Small intestine (tissue), 7 donors: ENCODE measurements at regions not wholly inside any gene's neighbourhood (a gene's known extent, or its start where the extent isn't known, plus 50 kb on each side); places are given as distances from the start of the nearest gene placed in this dataset.
"Not testable (repeated sequence)": the region's sequence is repeated elsewhere in the genome, so short reads cannot be mapped to it uniquely, and the experiment has no call there.

Experiments used
- DNase-seq, 2 donors: peaks; one replicate each; pipeline versions ENCODE4 v3.0.0 to v3.0.0-alpha.2; 2013
- FAIRE-seq: peaks from 2 replicates; lab custom pipeline; 2012; peaks lifted over from hg19 to GRCh38; lab: Jason Lieb, UNC
- H3K27ac ChIP-seq, 3 donors: one replicate each; pipeline ENCODE4 v1.5.1; 2013; ENCODE audit warnings: low read length in 2 of 3, mild to moderate bottlenecking in 2 of 3, control low read depth in 1 of 3, inconsistent platforms in 1 of 3, low read depth in 1 of 3, moderate library complexity in 1 of 3
- H3K27me3 ChIP-seq, 3 donors: one replicate each; pipeline ENCODE4 v1.6.1; 2013; ENCODE audit warnings: low read length in 3 of 3, inconsistent platforms in 1 of 3; ENCODE audit not compliant: control insufficient read depth in 3 of 3, insufficient read depth in 3 of 3
- H3K36me3 ChIP-seq, 3 donors: one replicate each; pipeline ENCODE4 v1.6.1; 2013; ENCODE audit warnings: low read length in 3 of 3, inconsistent platforms in 1 of 3, low read depth in 1 of 3, mild to moderate bottlenecking in 1 of 3, moderate library complexity in 1 of 3; ENCODE audit not compliant: control insufficient read depth in 3 of 3, insufficient read depth in 2 of 3
- H3K4me1 ChIP-seq, 3 donors: one replicate each; pipeline ENCODE4 v1.6.1; 2013; ENCODE audit warnings: low read length in 2 of 3, inconsistent platforms in 1 of 3, low read depth in 1 of 3, mild to moderate bottlenecking in 1 of 3, moderate library complexity in 1 of 3; ENCODE audit not compliant: control insufficient read depth in 3 of 3, insufficient read depth in 2 of 3
- H3K4me3 ChIP-seq, 3 donors: one replicate each; pipeline ENCODE4 v1.5.1; 2013; ENCODE audit warnings: low read length in 3 of 3, control low read depth in 1 of 3, inconsistent platforms in 1 of 3, low read depth in 1 of 3, mild to moderate bottlenecking in 1 of 3, moderate library complexity in 1 of 3
- H3K9me3 ChIP-seq, 2 donors: one replicate each; pipeline ENCODE4 v1.6.1; 2013; ENCODE audit warnings: low read depth in 1 of 2, low read length in 1 of 2; ENCODE audit not compliant: control insufficient read depth in 2 of 2, insufficient read depth in 1 of 2
- WGBS, 3 donors: extraction: QIAGEN DNeasy Blood & Tissue Kit; methylation state at CpG; one replicate each; pipeline ENCODE4 v1.1.7; 2013; 5-methylcytosine and 5-hydroxymethylcytosine counted together
- donor health status: healthy with polysubstance abuse.
- donor health status: control.
- donor health status: control.
- donor health status: Bipolar disorder and iron deficiency.
- donor health status: healthy.

DNA sequence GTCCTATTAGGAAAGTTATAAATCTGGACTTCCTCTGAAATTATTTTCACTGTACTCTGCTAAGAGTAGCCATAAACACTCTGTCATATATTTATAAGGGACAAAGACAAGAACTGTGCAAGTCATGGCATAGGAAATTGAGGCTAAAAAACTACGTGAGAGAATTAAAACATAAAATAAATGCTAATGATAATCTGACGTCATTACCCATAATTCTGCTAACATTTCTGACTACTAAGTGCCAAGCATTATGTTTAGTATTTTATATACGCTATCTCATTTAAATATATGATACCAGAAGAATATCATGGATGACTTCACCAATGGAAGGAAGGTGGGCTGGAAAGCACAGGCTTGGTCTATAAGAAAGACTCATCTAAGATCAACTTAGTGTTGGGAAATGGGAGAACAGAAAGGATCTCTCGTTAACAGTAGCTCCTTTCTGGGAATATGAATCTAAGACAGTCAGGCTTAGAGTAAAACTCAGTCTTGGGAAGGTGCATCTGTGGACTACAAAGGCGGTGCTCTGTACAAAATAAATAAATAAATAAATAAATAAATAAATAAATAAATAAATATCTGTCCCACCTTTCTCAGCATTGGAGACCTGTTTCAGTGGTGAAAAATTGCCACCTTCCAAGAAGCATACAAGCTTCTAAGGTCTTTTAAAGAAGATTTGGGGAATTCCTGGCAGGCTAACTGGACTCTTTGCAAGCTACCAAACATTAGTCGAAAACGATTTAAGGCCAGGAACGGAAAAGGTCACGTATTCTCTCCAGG is 267.4 kb downstream of the CGGBP1 start:
- no peak for DNase-seq
- 78 to 86% (median 83%) methylated on average over 9 of the region's 9 CpGs for WGBS, 3 donors

GRCh38 chr3:87789049-87789448 is 269.8 kb downstream of the CGGBP1 start:
- H3K36me3 ChIP-seq, FAIRE-seq, H3K9me3 ChIP-seq, H3K27ac ChIP-seq, DNase-seq, H3K4me3 ChIP-seq, H3K4me1 ChIP-seq: not testable (repeated sequence)
- 70 to 79% (median 71%) methylated on average over 3 of the region's 3 CpGs for WGBS, 3 donors
- H3K27me3 ChIP-seq = peaks cover 0 to 21% (median 9%) of the 10 kb centered on the region in 3 donors

More for the DNA sequence above, 267.4 kb downstream of the CGGBP1 start:
- no peaks in the 10 kb centered on the region for H3K36me3 ChIP-seq
- H3K27ac ChIP-seq = no peak overlapping the region
- no peak for FAIRE-seq
- no peak overlapping the region for H3K4me3 ChIP-seq
- H3K27me3 ChIP-seq = peaks cover 0 to 23% (median 9%) of the 10 kb centered on the region in 3 donors
- no peaks in the 10 kb centered on the region for H3K4me1 ChIP-seq
- H3K9me3 ChIP-seq = no peaks in the 10 kb centered on the region

DNA sequence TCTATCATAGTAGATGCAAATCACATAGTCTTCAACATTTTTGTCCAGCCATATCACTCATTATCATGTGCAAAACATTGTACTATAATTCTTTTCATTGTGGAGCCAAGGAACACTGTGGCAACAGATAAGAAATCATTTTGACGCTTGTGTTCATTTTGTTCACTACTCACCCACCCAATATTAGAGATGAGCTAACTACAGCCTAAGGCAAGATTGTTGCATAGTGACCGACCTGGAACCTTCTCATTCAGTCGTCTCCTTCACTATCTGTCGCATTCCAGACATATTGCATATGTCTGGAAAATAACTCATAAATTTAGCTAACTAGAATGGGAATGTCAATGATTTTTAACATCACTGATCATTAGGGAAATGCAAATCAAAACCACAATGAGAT is 270.3 kb downstream of the CGGBP1 start:
- Histone ChIP-seq H3K27me3 (peaks cover 0 to 18% (median 6%) of the 10 kb centered on the region in 3 donors), H3K4me3 (no peak overlapping the region), H3K4me1 (no peaks in the 10 kb centered on the region), H3K9me3 (no peaks in the 10 kb centered on the region), H3K27ac (no peak overlapping the region), H3K36me3 (no peaks in the 10 kb centered on the region)
- 84 to 89% (median 89%) methylated on average over 4 of the region's 4 CpGs for WGBS, 3 donors
- FAIRE-seq (no peak), DNase-seq (no peak)

DNA sequence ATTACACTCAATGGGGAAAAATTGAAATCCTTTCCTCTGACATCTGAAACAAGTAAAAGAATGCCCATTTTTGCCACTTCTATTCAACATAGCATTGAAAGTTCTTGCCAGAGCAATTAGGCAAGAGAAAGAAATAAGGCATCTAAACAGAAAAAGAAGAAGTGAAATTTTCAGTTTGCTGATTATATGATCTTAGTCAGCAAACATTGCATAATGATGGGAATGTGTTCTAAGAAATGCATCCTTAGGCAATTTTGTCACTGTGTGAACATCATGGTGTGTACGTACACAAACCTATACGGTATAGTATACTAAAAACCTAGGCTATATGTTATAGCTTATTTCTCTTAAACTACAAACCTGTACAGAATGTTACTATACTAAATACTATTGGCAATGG is 278.0 kb downstream of the CGGBP1 start:
- H3K9me3 ChIP-seq = no peaks in the 10 kb centered on the region
- 89 to 97% (median 92%) methylated on average over 2 of the region's 2 CpGs for WGBS, 3 donors

DNA sequence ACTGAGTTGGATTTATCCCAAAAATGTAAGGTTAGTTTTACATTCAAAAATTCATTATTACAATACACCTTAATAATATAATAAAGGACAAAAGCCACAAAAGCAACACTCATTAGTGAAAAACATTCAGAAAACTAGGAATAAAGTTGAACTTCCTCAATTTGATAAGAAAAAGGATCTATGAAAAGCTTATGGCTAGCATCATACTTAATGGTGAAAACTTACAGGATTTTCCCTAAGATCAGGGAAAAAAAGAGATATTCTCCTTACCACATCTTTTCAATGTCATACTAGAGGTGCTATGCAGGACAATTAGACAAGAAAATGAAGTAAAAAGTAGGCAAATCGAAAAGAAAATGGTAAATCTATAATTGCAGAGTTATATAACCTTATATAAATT is 279.9 kb downstream of the CGGBP1 start:
- 37 to 63% (median 56%) methylated on average over 1 of the region's 1 CpG for WGBS, 3 donors
- Histone ChIP-seq H3K27ac (no peak overlapping the region), H3K27me3 (no peaks in the 10 kb centered on the region), H3K4me1 (no peaks in the 10 kb centered on the region), H3K9me3 (no peaks in the 10 kb centered on the region), H3K4me3 (no peak overlapping the region), H3K36me3 (no peaks in the 10 kb centered on the region)
- DNase-seq (no peak), FAIRE-seq (no peak)

More for the DNA sequence above, 278.0 kb downstream of the CGGBP1 start:
- Histone ChIP-seq H3K36me3 (no peaks in the 10 kb centered on the region), H3K27me3 (no peaks in the 10 kb centered on the region), H3K4me1 (no peaks in the 10 kb centered on the region), H3K27ac (no peak overlapping the region), H3K4me3 (no peak overlapping the region)
- no peak for DNase-seq
- no peak for FAIRE-seq

- H3K4me3 ChIP-seq = no peak overlapping the region
- FAIRE-seq (no peak), DNase-seq (peak; percentile 26 to 33)
- no peaks in the 10 kb centered on the region for H3K36me3 ChIP-seq
- no peaks in the 10 kb centered on the region for H3K4me1 ChIP-seq
- WGBS, 3 donors = 27 to 55% (median 52%) methylated on average over 5 of the region's 5 CpGs
- H3K27me3 ChIP-seq = no peaks in the 10 kb centered on the region
- no peaks in the 10 kb centered on the region for H3K9me3 ChIP-seq
- no peak overlapping the region for H3K27ac ChIP-seq
These were observed 287.2 kb downstream of the CGGBP1 start for GRCh38 chr3:87771337-87772192.

DNA sequence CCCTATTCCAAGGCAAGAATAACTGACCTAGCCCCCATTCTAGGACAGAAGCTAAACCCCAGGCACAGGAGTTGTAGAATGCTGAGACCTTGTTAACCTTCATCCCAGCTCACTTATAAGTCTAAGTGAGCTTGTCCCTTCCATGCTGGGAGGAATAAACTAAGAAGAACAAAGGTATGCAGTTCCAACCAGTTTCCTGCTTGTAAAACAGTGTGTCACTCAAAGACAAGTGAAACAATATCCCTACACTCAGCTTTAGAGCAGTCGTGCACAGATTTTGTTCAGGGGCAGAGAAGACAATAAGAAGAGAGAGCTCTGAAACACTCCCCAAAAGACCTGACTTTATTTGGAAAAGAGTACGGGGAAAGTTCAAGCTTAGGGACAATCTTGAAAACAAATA is 292.1 kb downstream of the CGGBP1 start:
- Histone ChIP-seq H3K9me3 (no peaks in the 10 kb centered on the region), H3K27ac (no peak overlapping the region), H3K4me1 (no peaks in the 10 kb centered on the region), H3K36me3 (no peaks in the 10 kb centered on the region), H3K27me3 (no peaks in the 10 kb centered on the region), H3K4me3 (no peak overlapping the region)
- FAIRE-seq (no peak), DNase-seq (no peak)
- WGBS, 3 donors = 48 to 61% (median 56%) methylated on average over 2 of the region's 2 CpGs

GRCh38 chr3:87765256-87765655 is 293.5 kb downstream of the CGGBP1 start:
- no peaks in the 10 kb centered on the region for H3K36me3 ChIP-seq
- DNase-seq (no peak), FAIRE-seq (no peak)
- no peaks in the 10 kb centered on the region for H3K4me1 ChIP-seq
- no peaks in the 10 kb centered on the region for H3K9me3 ChIP-seq
- no peak overlapping the region for H3K27ac ChIP-seq
- no peak overlapping the region for H3K4me3 ChIP-seq
- H3K27me3 ChIP-seq = no peaks in the 10 kb centered on the region
- WGBS, 3 donors = 54 to 74% (median 57%) methylated on average over 3 of the region's 3 CpGs
